HepG2 (cell line): ENCODE measurements at regions not wholly inside any gene's neighbourhood (a gene's known extent, or its start where the extent isn't known, plus 50 kb on each side); places are given as distances from the start of the nearest gene placed in this dataset.

ENCODE experiments used
- ATAC-seq: fragments of 200-7000 bp; cut with Tn5 transposase; 3 replicates; pipeline ENCODE4 v1.9.1; 2020; ENCODE audit warnings: mild to moderate bottlenecking, moderate library complexity
- BruUV-seq: library from RNA; stranded (reverse); fragments of 400-500 nt; replicated peaks from 2 replicates; lab custom pipeline; 2021; lab: Mats Ljungman, UMichigan
- CTCF ChIA-PET: fragments of 300-600 bp; formaldehyde crosslinking; extraction: SDS; loops from one replicate; lab custom pipeline; 2021; ENCODE audit warnings: low total read pairs, inconsistent platforms, low intra/inter-chr PET ratio; lab: Yijun Ruan, JAX
- POLR2A ChIA-PET: fragments of 350-600 bp; sonication (Branson Sonifier 250); formaldehyde crosslinking; loops from one replicate; lab custom pipeline; 2020; ENCODE audit warnings: antibody characterized with exemption, inconsistent platforms; lab: Yijun Ruan, JAX
- DNase-seq: peaks from one replicate; pipeline ENCODE4 v3.0.0-alpha.2; 2015; ENCODE audit warnings: low spot score
- FAIRE-seq: peaks from 3 replicates; lab custom pipeline; 2011; peaks lifted over from hg19 to GRCh38; lab: Jason Lieb, UNC
- H2AFZ ChIP-seq: one replicate; pipeline ENCODE4 v1.6.1; 2011; ENCODE audit warnings: low read length, inconsistent platforms
- H3K27ac ChIP-seq: fragments of 300-600 bp; 3 replicates; pipeline ENCODE4 v1.8.0; 2011; ENCODE audit warnings: mixed run types, mild to moderate bottlenecking, mixed read lengths, low read length, inconsistent platforms; ENCODE audit not compliant: insufficient read depth; ENCODE audit errors: extremely low read length
- H3K27me3 ChIP-seq, 2 experiments: fragments of 200-600 bp in 1 of 2; 2 replicates in 1 of 2; 3 replicates in 1 of 2; pipeline versions ENCODE4 v1.6.0 to v1.8.0; 2011; ENCODE audit warnings: low read length in 2 of 2, mild to moderate bottlenecking in 2 of 2, moderate library complexity in 2 of 2, inconsistent platforms in 1 of 2; ENCODE audit not compliant: insufficient read depth in 2 of 2, control insufficient read depth in 1 of 2
- H3K36me3 ChIP-seq, 2 experiments: fragments of 200-600 bp in 1 of 2; replicated peaks in 1 of 2; 2 replicates in 1 of 2; 3 replicates in 1 of 2; pipeline versions ENCODE4 v1.5.1 to v1.8.0; 2011; ENCODE audit warnings: low read length in 2 of 2, inconsistent platforms in 1 of 2; ENCODE audit not compliant: insufficient read depth in 2 of 2, control insufficient read depth in 1 of 2
- H3K4me1 ChIP-seq: 2 replicates; pipeline ENCODE4 v1.5.1; 2012; ENCODE audit warnings: low read length, inconsistent platforms; ENCODE audit not compliant: insufficient read depth
- H3K4me2 ChIP-seq: 2 replicates; pipeline ENCODE4 v1.6.0; 2011; ENCODE audit warnings: low read depth, low read length, inconsistent platforms
- H3K4me3 ChIP-seq, 3 experiments: fragments of 200-600 bp in 1 of 3; sonication (generic), shearing (Covaris generic) in 1 of 3; replicated peaks in 1 of 3; 2 replicates each; pipeline ENCODE4 v1.5.1; 2011 to 2016; ENCODE audit warnings: low read length in 3 of 3, inconsistent platforms in 2 of 3, low read depth in 2 of 3, mild to moderate bottlenecking in 2 of 3, control low read depth in 1 of 3, mixed read lengths in 1 of 3; ENCODE audit not compliant: insufficient read depth in 1 of 3
- H3K79me2 ChIP-seq: one replicate; pipeline ENCODE4 v1.6.1; 2011; ENCODE audit warnings: low read length, inconsistent platforms; ENCODE audit not compliant: insufficient read depth
- H3K9ac ChIP-seq: 2 replicates; pipeline ENCODE4 v1.6.0; 2011; ENCODE audit warnings: mild to moderate bottlenecking, low read depth, low read length, inconsistent platforms; ENCODE audit not compliant: insufficient read depth
- H3K9me3 ChIP-seq: 2 replicates; pipeline ENCODE4 v1.5.1; 2012; ENCODE audit warnings: mild to moderate bottlenecking, low read length
- H4K20me1 ChIP-seq: 2 replicates; pipeline ENCODE4 v1.6.0; 2011; ENCODE audit warnings: inconsistent platforms, mild to moderate bottlenecking, low read length, moderate library complexity; ENCODE audit not compliant: insufficient read depth
- ARNT2 ChIP-seq: sonication (generic); formaldehyde crosslinking; IDR thresholded peaks from 2 replicates; pipeline ENCODE4 v1.8.0; 2022; ENCODE audit warnings: mild to moderate bottlenecking, low read depth, missing genetic modification reagents, moderate library complexity
- ASH2L ChIP-seq: fragments of 300-600, 200-600 bp; sonication (generic); IDR thresholded peaks from 2 replicates; pipeline ENCODE4 v1.7.0; 2017; ENCODE audit warnings: low read depth, mild to moderate bottlenecking, moderate library complexity, mixed read lengths, low read length; ENCODE audit not compliant: insufficient read length
- CC2D1A ChIP-seq: sonication (generic); formaldehyde crosslinking; IDR thresholded peaks from 2 replicates; pipeline ENCODE4 v1.8.1; 2023; ENCODE audit warnings: mild to moderate bottlenecking, missing genetic modification reagents
- CENPT ChIP-seq: sonication (generic); formaldehyde crosslinking; IDR thresholded peaks from 2 replicates; pipeline ENCODE4 v1.8.0; 2022; ENCODE audit warnings: low read depth, mild to moderate bottlenecking, moderate library complexity, missing genetic modification reagents
- ETV5 ChIP-seq: IDR thresholded peaks from 2 replicates; pipeline ENCODE4 v1.6.1; 2018; ENCODE audit warnings: missing biosample characterization, missing genetic modification reagents, inconsistent platforms, borderline replicate concordance
- KDM1A ChIP-seq: IDR thresholded peaks from 2 replicates; pipeline ENCODE4 v1.6.1; 2016; ENCODE audit warnings: missing compliant biosample characterization
- KLF16 ChIP-seq, 2 experiments: sonication (generic) in 1 of 2; formaldehyde crosslinking in 1 of 2; IDR thresholded peaks; 2 replicates each; pipeline versions ENCODE4 v1.6.1 to v1.8.0; 2016 to 2023; ENCODE audit warnings: missing genetic modification reagents in 2 of 2, missing compliant biosample characterization in 1 of 2
- NR2F1 ChIP-seq, 2 experiments: fragments of 450-650 bp in 1 of 2; formaldehyde crosslinking in 1 of 2; IDR thresholded peaks; 2 replicates each; pipeline versions ENCODE4 v1.5.0 to v1.6.1; 2016 to 2020; ENCODE audit warnings: mild to moderate bottlenecking in 1 of 2, missing compliant biosample characterization in 1 of 2, missing genetic modification reagents in 1 of 2, moderate library complexity in 1 of 2
- REPIN1 ChIP-seq: sonication (generic); formaldehyde crosslinking; IDR thresholded peaks from 2 replicates; pipeline ENCODE4 v1.8.0; 2022; ENCODE audit warnings: missing genetic modification reagents, low read depth, mild to moderate bottlenecking, borderline replicate concordance
- RFXANK ChIP-seq: IDR thresholded peaks from 2 replicates; pipeline ENCODE4 v1.6.1; 2016
- STAT6 ChIP-seq: sonication (generic); formaldehyde crosslinking; IDR thresholded peaks from 2 replicates; pipeline ENCODE4 v1.4.0; 2020; ENCODE audit warnings: missing genetic modification reagents, mild to moderate bottlenecking, borderline replicate concordance
- TOPORS ChIP-seq: sonication (generic); formaldehyde crosslinking; IDR thresholded peaks from 2 replicates; pipeline ENCODE4 v1.8.0; 2023; ENCODE audit warnings: mild to moderate bottlenecking, missing genetic modification reagents
- ZBTB10 ChIP-seq: sonication (generic); formaldehyde crosslinking; IDR thresholded peaks from 2 replicates; pipeline ENCODE4 v1.4.0; 2020; ENCODE audit warnings: missing genetic modification reagents, borderline replicate concordance
- ZNF225 ChIP-seq: sonication (generic); formaldehyde crosslinking; IDR thresholded peaks from 2 replicates; pipeline ENCODE4 v1.4.0; 2020; ENCODE audit warnings: mild to moderate bottlenecking, missing genetic modification reagents
- ZNF230 ChIP-seq: sonication (generic); formaldehyde crosslinking; IDR thresholded peaks from 2 replicates; pipeline ENCODE4 v1.4.0; 2020; ENCODE audit warnings: mild to moderate bottlenecking, missing genetic modification reagents
- ZNF558 ChIP-seq: sonication (generic); formaldehyde crosslinking; IDR thresholded peaks from 2 replicates; pipeline ENCODE4 v1.9.0; 2022; ENCODE audit warnings: mild to moderate bottlenecking, missing genetic modification reagents, borderline replicate concordance
- ZNF563 ChIP-seq: sonication (generic); formaldehyde crosslinking; IDR thresholded peaks from 2 replicates; pipeline ENCODE4 v1.8.0; 2022; ENCODE audit warnings: mild to moderate bottlenecking, moderate library complexity, missing genetic modification reagents
- ZSCAN30 ChIP-seq: sonication (generic); formaldehyde crosslinking; IDR thresholded peaks from 2 replicates; pipeline ENCODE4 v1.5.0; 2020; ENCODE audit warnings: mild to moderate bottlenecking, missing genetic modification reagents
- WGBS: methylation state at CpG from one replicate; pipeline ENCODE4 v1.1.6; 2017; ENCODE audit warnings: low lambda C conversion rate; 5-methylcytosine and 5-hydroxymethylcytosine counted together
- in situ Hi-C: cut with HindIII; loops from 2 replicates; pipeline ENCODE4 v1.10.0; 2017; ENCODE audit warnings: low pct_unique_long_range_greater_than_20kb; ENCODE audit not compliant: extremely low pct_ligation_motif_present
- intact Hi-C: fragments of 100-400 bp; cut with micrococcal nuclease; formaldehyde crosslinking; loops from one replicate; pipeline ENCODE4 v1.10.0; 2022; ENCODE audit not compliant: unreplicated experiment
- TF ChIP-seq, protein P1 (sequence below): sonication (generic); formaldehyde crosslinking; IDR thresholded peaks from 2 replicates; pipeline ENCODE4 v1.5.0; 2020; ENCODE audit warnings: missing genetic modification reagents

DNA sequence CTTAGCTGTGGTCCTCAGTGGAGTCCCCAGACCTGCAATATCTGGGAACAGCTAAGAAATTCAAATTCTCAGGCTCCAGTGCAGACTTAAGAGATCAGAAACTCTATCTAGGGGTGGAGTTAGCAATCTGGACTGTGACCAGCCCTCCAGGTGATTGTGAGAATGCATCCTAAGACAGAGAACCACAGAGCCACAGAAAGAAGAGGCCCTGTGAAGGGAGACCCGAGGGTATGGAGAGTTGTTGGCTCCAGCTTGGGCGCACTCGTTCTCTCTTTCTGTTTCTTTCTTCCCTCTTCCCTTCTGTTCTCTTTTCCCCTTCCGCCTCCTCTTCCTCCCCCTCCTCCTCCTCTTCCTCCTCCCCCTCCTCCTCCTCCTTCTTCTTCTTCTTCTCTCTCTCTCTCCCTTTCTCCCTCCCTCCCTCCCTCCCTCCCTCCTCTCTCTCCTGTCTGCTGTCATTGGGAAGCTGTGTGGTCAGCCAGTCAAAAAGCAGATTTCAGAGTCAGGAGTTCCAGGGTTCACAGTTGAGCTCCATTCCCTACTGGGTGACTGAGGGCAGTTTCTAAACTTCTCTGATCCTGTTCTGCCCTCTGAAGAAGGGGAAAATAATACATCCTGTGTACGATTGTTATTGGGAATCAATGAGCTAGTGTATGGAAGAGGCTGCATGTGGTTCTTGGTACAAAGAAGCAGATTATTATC is 62.1 kb upstream of the STEAP1B start:
- DNase-seq (no peak), ATAC-seq (no peak), FAIRE-seq (no peak)
- Histone ChIP-seq H3K4me2 (no peak overlapping the region), H3K27me3 (peaks cover 6 to 17% of the 10 kb centered on the region in 2 experiments; a peak in 3 of 5 replicates), H3K79me2 (no peaks in the 10 kb centered on the region), H3K9ac (no peak overlapping the region), H3K9me3 (no peaks in the 10 kb centered on the region), H2AFZ (no peak overlapping the region), H3K4me3 (no peak overlapping the region), H3K27ac (no peak overlapping the region), H3K4me1 (peaks cover 8% of the 10 kb centered on the region; the same call in 1 of the 2 replicates), H4K20me1 (no peaks in the 10 kb centered on the region), H3K36me3 (no peaks in the 10 kb centered on the region)
- intact Hi-C loops = loop anchor here (10.0 kb wide), 1 partner anchor 303 kb away; no protein-coding TSS in a partner anchor
- no TSS peak for BruUV-seq
- 55% methylated on average over 5 of the region's 5 CpGs for WGBS
- POLR2A ChIA-PET = no interaction called here
- in situ Hi-C loops = loop anchor here (5.0 kb wide), 1 partner anchor 165 kb away; the partner anchor contains the start of gene IL6
- CTCF ChIA-PET = interaction anchor here (3.4 to 3.7 kb wide), 2 partner anchors 165 to 493 kb away, joined by 32 to 33 read pairs; partner anchors contain the start of gene IL6
- TF ChIP-seq ZNF225 (CRISPR knock-in tag) (no peak), NR2F1 (CRISPR knock-in tag; IDR thresholded peaks at IDR 0.05) (no peak), CENPT (CRISPR knock-in tag) (no peak), ETV5 (CRISPR knock-in tag) (no peak), ZBTB10 (CRISPR knock-in tag) (no peak), ZNF563 (no peak), ZSCAN30 (no peak), TOPORS (CRISPR knock-in tag) (no peak), REPIN1 (CRISPR knock-in tag) (no peak), ASH2L (no peak), RFXANK (CRISPR knock-in tag) (no peak), KDM1A (CRISPR knock-in tag) (no peak), ZNF558 (no peak), ARNT2 (CRISPR knock-in tag) (no peak), CC2D1A (CRISPR knock-in tag) (no peak), KLF16 (CRISPR knock-in tag; IDR thresholded peaks at IDR 0.05) (no peak), STAT6 (no peak), ZNF230 (no peak)
- TF ChIP-seq, protein P1, sequence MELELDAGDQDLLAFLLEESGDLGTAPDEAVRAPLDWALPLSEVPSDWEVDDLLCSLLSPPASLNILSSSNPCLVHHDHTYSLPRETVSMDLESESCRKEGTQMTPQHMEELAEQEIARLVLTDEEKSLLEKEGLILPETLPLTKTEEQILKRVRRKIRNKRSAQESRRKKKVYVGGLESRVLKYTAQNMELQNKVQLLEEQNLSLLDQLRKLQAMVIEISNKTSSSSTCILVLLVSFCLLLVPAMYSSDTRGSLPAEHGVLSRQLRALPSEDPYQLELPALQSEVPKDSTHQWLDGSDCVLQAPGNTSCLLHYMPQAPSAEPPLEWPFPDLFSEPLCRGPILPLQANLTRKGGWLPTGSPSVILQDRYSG (CRISPR knock-in tag) = no peak
